HUES6 (cell line): ENCODE measurements at regions not wholly inside any gene's neighbourhood (a gene's known extent, or its start where the extent isn't known, plus 50 kb on each side); places are given as distances from the start of the nearest gene placed in this dataset.

Experiments used
- H3K27ac ChIP-seq: 2 replicates; pipeline ENCODE4 v1.7.0; 2013; ENCODE audit warnings: low read depth, mild to moderate bottlenecking, low read length, inconsistent platforms
- H3K27me3 ChIP-seq: 2 replicates; pipeline ENCODE4 v1.6.1; 2013; ENCODE audit warnings: low read length; ENCODE audit not compliant: control insufficient read depth, insufficient read depth
- H3K36me3 ChIP-seq: 2 replicates; pipeline ENCODE4 v1.6.1; 2013; ENCODE audit warnings: low read length; ENCODE audit not compliant: control insufficient read depth, insufficient read depth
- H3K4me1 ChIP-seq: 2 replicates; pipeline ENCODE4 v1.6.1; 2013; ENCODE audit warnings: low read length; ENCODE audit not compliant: control insufficient read depth, insufficient read depth
- H3K4me3 ChIP-seq: 2 replicates; pipeline ENCODE4 v1.5.1; 2013; ENCODE audit warnings: low read depth, low read length
- H3K9ac ChIP-seq: one replicate; pipeline ENCODE4 v1.6.1; 2013; ENCODE audit warnings: mild to moderate bottlenecking, low read length
- H3K9me3 ChIP-seq: 2 replicates; pipeline ENCODE4 v1.6.1; 2013; ENCODE audit warnings: low read depth, low read length; ENCODE audit not compliant: control insufficient read depth, insufficient read depth

- Histone ChIP-seq H3K4me1 (peaks cover 5% of the 10 kb centered on the region; the same call in 1 of the 2 replicates), H3K27me3 (peaks cover 51% of the 10 kb centered on the region), H3K36me3 (no peaks in the 10 kb centered on the region), H3K9me3 (no peaks in the 10 kb centered on the region), H3K9ac (no peak overlapping the region), H3K27ac (no peak overlapping the region), H3K4me3 (no peak overlapping the region)
These were observed 870.1 kb downstream of the KCNJ2 start for GRCh38 chr17:71039391-71039790.

GRCh38 chr17:71052971-71053370, 883.6 kb downstream of the KCNJ2 start:
- Histone ChIP-seq H3K4me1 (no peaks in the 10 kb centered on the region), H3K36me3 (no peaks in the 10 kb centered on the region), H3K9me3 (no peaks in the 10 kb centered on the region), H3K9ac (no peak overlapping the region), H3K27me3 (no peaks in the 10 kb centered on the region), H3K27ac (no peak overlapping the region), H3K4me3 (no peak overlapping the region)

- no peaks in the 10 kb centered on the region for H3K36me3 ChIP-seq
- H3K4me1 ChIP-seq, result no peaks in the 10 kb centered on the region
- H3K27me3 ChIP-seq, result no peaks in the 10 kb centered on the region
- H3K9me3 ChIP-seq, result no peaks in the 10 kb centered on the region
- H3K27ac ChIP-seq, result no peak overlapping the region
- H3K4me3 ChIP-seq, result no peak overlapping the region
- H3K9ac ChIP-seq, result no peak overlapping the region
These were observed 885.8 kb downstream of the KCNJ2 start for GRCh38 chr17:71055128-71055527.

- Histone ChIP-seq H3K9me3 (no peaks in the 10 kb centered on the region), H3K4me1 (no peaks in the 10 kb centered on the region), H3K27ac (no peak overlapping the region), H3K36me3 (no peaks in the 10 kb centered on the region), H3K4me3 (no peak overlapping the region), H3K27me3 (no peaks in the 10 kb centered on the region), H3K9ac (no peak overlapping the region)
These were observed 888.1 kb downstream of the KCNJ2 start for GRCh38 chr17:71057448-71057847.

GRCh38 chr17:71057938-71058337, 888.6 kb downstream of the KCNJ2 start:
- Histone ChIP-seq H3K27me3 (no peaks in the 10 kb centered on the region), H3K27ac (no peak overlapping the region), H3K4me1 (no peaks in the 10 kb centered on the region), H3K36me3 (no peaks in the 10 kb centered on the region), H3K9me3 (no peaks in the 10 kb centered on the region), H3K9ac (no peak overlapping the region), H3K4me3 (no peak overlapping the region)

- no peak overlapping the region for H3K9ac ChIP-seq
- H3K36me3 ChIP-seq, result no peaks in the 10 kb centered on the region
- no peaks in the 10 kb centered on the region for H3K27me3 ChIP-seq
- H3K9me3 ChIP-seq, result no peaks in the 10 kb centered on the region
- H3K4me1 ChIP-seq, result no peaks in the 10 kb centered on the region
- H3K27ac ChIP-seq, result no peak overlapping the region
- H3K4me3 ChIP-seq, result no peak overlapping the region
These were observed 893.8 kb downstream of the KCNJ2 start for GRCh38 chr17:71063127-71063526.

GRCh38 chr17:71063559-71063958, 894.2 kb downstream of the KCNJ2 start:
- H3K9ac ChIP-seq, result no peak overlapping the region
- no peaks in the 10 kb centered on the region for H3K9me3 ChIP-seq
- no peak overlapping the region for H3K27ac ChIP-seq
- no peak overlapping the region for H3K4me3 ChIP-seq
- H3K27me3 ChIP-seq, result no peaks in the 10 kb centered on the region
- H3K36me3 ChIP-seq, result no peaks in the 10 kb centered on the region
- no peaks in the 10 kb centered on the region for H3K4me1 ChIP-seq

- Histone ChIP-seq H3K4me1 (no peaks in the 10 kb centered on the region; the same call in 1 of the 2 replicates), H3K9ac (no peak overlapping the region), H3K36me3 (no peaks in the 10 kb centered on the region), H3K9me3 (no peaks in the 10 kb centered on the region), H3K27me3 (no peaks in the 10 kb centered on the region), H3K4me3 (no peak overlapping the region), H3K27ac (no peak overlapping the region)
These were observed 898.5 kb downstream of the KCNJ2 start for GRCh38 chr17:71067669-71068407.

GRCh38 chr17:71068408-71068750, 899.0 kb downstream of the KCNJ2 start:
- Histone ChIP-seq H3K4me1 (no peaks in the 10 kb centered on the region; the same call in 1 of the 2 replicates), H3K27me3 (no peaks in the 10 kb centered on the region), H3K9me3 (no peaks in the 10 kb centered on the region), H3K9ac (no peak overlapping the region), H3K4me3 (no peak overlapping the region), H3K27ac (no peak overlapping the region), H3K36me3 (no peaks in the 10 kb centered on the region)

GRCh38 chr17:71071041-71071440, 901.7 kb downstream of the KCNJ2 start:
- Histone ChIP-seq H3K9ac (no peak overlapping the region), H3K4me3 (no peak overlapping the region), H3K27me3 (no peaks in the 10 kb centered on the region), H3K4me1 (no peaks in the 10 kb centered on the region; the same call in 1 of the 2 replicates), H3K27ac (no peak overlapping the region), H3K9me3 (no peaks in the 10 kb centered on the region), H3K36me3 (no peaks in the 10 kb centered on the region)

- Histone ChIP-seq H3K36me3 (no peaks in the 10 kb centered on the region), H3K27me3 (no peaks in the 10 kb centered on the region), H3K27ac (no peak overlapping the region), H3K4me3 (no peak overlapping the region), H3K4me1 (no peaks in the 10 kb centered on the region; the same call in 1 of the 2 replicates), H3K9me3 (no peaks in the 10 kb centered on the region), H3K9ac (no peak overlapping the region)
These were observed 902.5 kb downstream of the KCNJ2 start for GRCh38 chr17:71071837-71072236.
